DND-41 (cell line): ENCODE measurements at regions not wholly inside any gene's neighbourhood (a gene's known extent, or its start where the extent isn't known, plus 50 kb on each side); places are given as distances from the start of the nearest gene placed in this dataset.
A peak's percentile ranks its signal among the peaks of the same experiment; 100 is the strongest.

Experiments
- ATAC-seq: fragments of 200-7000 bp; cut with Tn5 transposase; 3 replicates; pipeline ENCODE4 v1.9.1; 2021; ENCODE audit warnings: low read depth; ENCODE audit not compliant: insufficient read depth
- DNase-seq: peaks from one replicate; pipeline ENCODE4 v3.0.0-alpha.2; 2020
- H2AFZ ChIP-seq: 2 replicates; pipeline ENCODE4 v1.6.0; 2012; ENCODE audit warnings: low read depth, low read length
- H3K27ac ChIP-seq: 2 replicates; pipeline ENCODE4 v1.5.1; 2012; ENCODE audit warnings: low read length, inconsistent platforms
- H3K27me3 ChIP-seq: fragments of 200-600 bp; sonication (generic); 2 replicates; pipeline ENCODE4 v1.6.0; 2012; ENCODE audit warnings: low read length, mild to moderate bottlenecking, inconsistent platforms; ENCODE audit not compliant: insufficient read depth, poor library complexity
- H3K36me3 ChIP-seq: 2 replicates; pipeline ENCODE4 v1.5.1; 2012; ENCODE audit warnings: low read length, inconsistent platforms; ENCODE audit not compliant: insufficient read depth
- H3K4me1 ChIP-seq: 2 replicates; pipeline ENCODE4 v1.5.1; 2012; ENCODE audit warnings: mild to moderate bottlenecking, low read length; ENCODE audit not compliant: insufficient read depth
- H3K4me2 ChIP-seq: 2 replicates; pipeline ENCODE4 v1.6.0; 2012; ENCODE audit warnings: mild to moderate bottlenecking, moderate library complexity, low read length, inconsistent platforms; ENCODE audit not compliant: insufficient read depth
- H3K4me3 ChIP-seq, 2 experiments: fragments of 200-600 bp in 1 of 2; shearing (Covaris generic) in 1 of 2; 2 replicates each; pipeline ENCODE4 v1.5.1; 2012 to 2016; ENCODE audit warnings: inconsistent platforms in 2 of 2, low read length in 2 of 2, mild to moderate bottlenecking in 2 of 2, low read depth in 1 of 2, moderate library complexity in 1 of 2
- H3K79me2 ChIP-seq: 2 replicates; pipeline ENCODE4 v1.6.0; 2012; ENCODE audit warnings: low read length, inconsistent platforms; ENCODE audit not compliant: insufficient read depth
- H3K9ac ChIP-seq: 2 replicates; pipeline ENCODE4 v1.6.0; 2012; ENCODE audit warnings: low read depth, mild to moderate bottlenecking, inconsistent platforms, low read length, moderate library complexity
- H3K9me3 ChIP-seq: 2 replicates; pipeline ENCODE4 v1.5.1; 2012; ENCODE audit warnings: low read length, moderate library complexity, mild to moderate bottlenecking, inconsistent platforms; ENCODE audit not compliant: insufficient read depth, severe bottlenecking
- H4K20me1 ChIP-seq: 2 replicates; pipeline ENCODE4 v1.6.0; 2012; ENCODE audit warnings: low read length; ENCODE audit not compliant: insufficient read depth
- CTCF ChIP-seq: IDR thresholded peaks from 2 replicates; pipeline ENCODE4 v1.5.1; 2012; ENCODE audit warnings: borderline replicate concordance, low read length, moderate library complexity, mild to moderate bottlenecking; ENCODE audit not compliant: poor library complexity, severe bottlenecking; ENCODE audit errors: extremely low read depth
- EZH2 ChIP-seq: IDR thresholded peaks from 3 replicates; pipeline ENCODE4 v1.6.1; 2012; ENCODE audit warnings: borderline replicate concordance, low read depth, mild to moderate bottlenecking, moderate library complexity, low read length, inconsistent platforms; ENCODE audit not compliant: severe bottlenecking

GRCh38 chr20:24160563-24161281 is 172.1 kb upstream of the GGTLC1 start:
- Histone ChIP-seq H3K9ac (no peak overlapping the region), H3K36me3 (no peaks in the 10 kb centered on the region), H2AFZ (0 out of 2 replicates have a peak overlapping the region, but pooled peaks have one; percentile 0), H3K27ac (no peak overlapping the region; the same call in 1 of the 2 replicates), H3K4me1 (peaks cover 7% of the 10 kb centered on the region; the same call in 1 of the 2 replicates), H3K4me3 (no peak overlapping the region), H3K9me3 (peaks cover 3% of the 10 kb centered on the region), H3K27me3 (no peaks in the 10 kb centered on the region), H3K4me2 (no peak overlapping the region), H4K20me1 (no peaks in the 10 kb centered on the region), H3K79me2 (no peaks in the 10 kb centered on the region)
- peak; percentile 84 for TF ChIP-seq CTCF
- TF ChIP-seq EZH2 = no peak
- DNase-seq (peak; percentile 57), ATAC-seq (peak; percentile 78)

GRCh38 chr20:24158281-24158680 is 169.7 kb upstream of the GGTLC1 start:
- Histone ChIP-seq H3K4me1 (peaks cover 5% of the 10 kb centered on the region; the same call in 1 of the 2 replicates), H3K79me2 (no peaks in the 10 kb centered on the region), H4K20me1 (no peaks in the 10 kb centered on the region), H3K27ac (no peak overlapping the region), H2AFZ (no peak overlapping the region), H3K9me3 (peaks cover 1% of the 10 kb centered on the region), H3K27me3 (no peaks in the 10 kb centered on the region), H3K4me2 (no peak overlapping the region), H3K9ac (no peak overlapping the region), H3K36me3 (no peaks in the 10 kb centered on the region), H3K4me3 (no peak overlapping the region)
- DNase-seq = no peak
- ATAC-seq = no peak
- TF ChIP-seq CTCF (no peak), EZH2 (no peak)

DNA sequence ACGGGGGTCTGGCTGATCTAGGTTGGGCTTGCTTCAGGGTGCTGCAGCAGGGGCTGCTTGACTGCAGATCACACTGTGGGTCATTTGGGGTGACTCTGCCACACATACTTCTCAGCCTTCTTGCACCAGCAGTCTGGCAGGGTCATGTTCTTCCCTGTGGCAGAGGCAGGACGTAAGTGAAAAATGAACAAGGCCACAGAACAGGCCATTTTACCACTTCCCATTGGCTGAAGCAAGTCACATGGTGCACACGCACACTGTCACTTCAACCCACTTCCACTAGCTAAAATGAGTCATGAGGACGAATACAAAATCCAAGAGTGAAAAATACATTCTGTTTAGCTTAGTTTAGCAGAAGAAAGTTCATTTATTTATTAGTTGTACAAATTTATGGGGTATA is 168.6 kb upstream of the GGTLC1 start:
- H3K9ac ChIP-seq = no peak overlapping the region
- DNase-seq (no peak), ATAC-seq (peak; percentile 24; the same call in 1 of the 3 replicates)
- H3K27ac ChIP-seq = no peak overlapping the region
- no peak for TF ChIP-seq CTCF
- TF ChIP-seq EZH2 = no peak
- peaks cover 5% of the 10 kb centered on the region; the same call in 1 of the 2 replicates for H3K4me1 ChIP-seq
- no peaks in the 10 kb centered on the region for H3K9me3 ChIP-seq
- no peak overlapping the region for H3K4me3 ChIP-seq
- H4K20me1 ChIP-seq = no peaks in the 10 kb centered on the region
- H3K4me2 ChIP-seq = no peak overlapping the region
- no peaks in the 10 kb centered on the region for H3K36me3 ChIP-seq
- H2AFZ ChIP-seq = no peak overlapping the region
- H3K27me3 ChIP-seq = no peaks in the 10 kb centered on the region
- H3K79me2 ChIP-seq = no peaks in the 10 kb centered on the region
